HFF-Myc (cell line): ENCODE measurements at regions not wholly inside any gene's neighbourhood (a gene's known extent, or its start where the extent isn't known, plus 50 kb on each side); places are given as distances from the start of the nearest gene placed in this dataset.

ENCODE experiments used
- DNase-seq: peaks from one replicate; pipeline ENCODE4 v3.0.0-alpha.2; 2011; ENCODE audit warnings: low read depth; ENCODE audit errors: extremely low read depth
- H3K4me3 ChIP-seq: replicated peaks from 2 replicates; pipeline ENCODE4 v1.5.1; 2011; ENCODE audit warnings: low read depth, mild to moderate bottlenecking, control low read depth, low read length
- CTCF ChIP-seq: IDR thresholded peaks from 2 replicates; pipeline ENCODE4 v1.5.1; 2012; ENCODE audit warnings: mild to moderate bottlenecking, low read depth, low read length, control low read depth; ENCODE audit errors: missing control alignments

GRCh38 chr1:232470711-232471110, 159.2 kb downstream of the SIPA1L2 start:
- DNase-seq = no peak
- H3K4me3 ChIP-seq = no peak overlapping the region
- TF ChIP-seq CTCF = no peak

- no peak for DNase-seq
- TF ChIP-seq CTCF = no peak
- H3K4me3 ChIP-seq = no peak overlapping the region
These were observed 161.7 kb downstream of the SIPA1L2 start for GRCh38 chr1:232468249-232468648.

- no peak for TF ChIP-seq CTCF
- DNase-seq = no peak
- no peak overlapping the region for H3K4me3 ChIP-seq
These were observed 162.7 kb downstream of the SIPA1L2 start for GRCh38 chr1:232467073-232467760.

- no peak overlapping the region for H3K4me3 ChIP-seq
- no peak for DNase-seq
- no peak for TF ChIP-seq CTCF
These were observed 165.6 kb downstream of the SIPA1L2 start for GRCh38 chr1:232464325-232464724.

GRCh38 chr1:232463225-232463624, 166.7 kb downstream of the SIPA1L2 start:
- no peak for TF ChIP-seq CTCF
- DNase-seq = no peak
- H3K4me3 ChIP-seq = no peak overlapping the region

GRCh38 chr1:232462213-232462612, 167.7 kb downstream of the SIPA1L2 start:
- TF ChIP-seq CTCF = no peak
- no peak overlapping the region for H3K4me3 ChIP-seq
- no peak for DNase-seq

GRCh38 chr1:232459826-232460225, 170.1 kb downstream of the SIPA1L2 start:
- no peak for DNase-seq
- TF ChIP-seq CTCF = no peak
- no peak overlapping the region for H3K4me3 ChIP-seq
